ENCODE measurements at regions not wholly inside any gene's neighbourhood (a gene's known extent, or its start where the extent isn't known, plus 50 kb on each side); places are given as distances from the start of the nearest gene placed in this dataset.

DNA sequence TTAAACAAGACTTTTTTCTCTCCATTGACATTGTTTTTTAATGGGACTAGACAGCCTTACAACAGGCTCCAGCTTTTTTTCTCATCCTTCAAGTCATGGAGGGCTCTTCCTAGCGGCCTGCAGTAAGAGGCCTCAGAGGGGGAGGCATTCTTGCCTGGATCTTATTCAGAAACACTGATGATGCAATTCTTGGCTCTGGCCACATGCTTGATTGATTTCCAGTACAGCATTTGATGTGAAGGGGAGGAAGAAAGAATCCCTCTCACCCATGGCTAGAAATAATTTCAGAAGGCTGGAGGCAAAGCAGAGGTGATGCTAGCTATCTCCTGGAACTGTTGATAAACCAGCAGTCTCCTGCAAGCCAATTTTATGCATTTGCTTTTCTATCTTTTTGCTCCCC, 324.8 kb downstream of the PRELID2 start:
- intact Hi-C loops (cut with micrococcal nuclease): no loop called here

DNA sequence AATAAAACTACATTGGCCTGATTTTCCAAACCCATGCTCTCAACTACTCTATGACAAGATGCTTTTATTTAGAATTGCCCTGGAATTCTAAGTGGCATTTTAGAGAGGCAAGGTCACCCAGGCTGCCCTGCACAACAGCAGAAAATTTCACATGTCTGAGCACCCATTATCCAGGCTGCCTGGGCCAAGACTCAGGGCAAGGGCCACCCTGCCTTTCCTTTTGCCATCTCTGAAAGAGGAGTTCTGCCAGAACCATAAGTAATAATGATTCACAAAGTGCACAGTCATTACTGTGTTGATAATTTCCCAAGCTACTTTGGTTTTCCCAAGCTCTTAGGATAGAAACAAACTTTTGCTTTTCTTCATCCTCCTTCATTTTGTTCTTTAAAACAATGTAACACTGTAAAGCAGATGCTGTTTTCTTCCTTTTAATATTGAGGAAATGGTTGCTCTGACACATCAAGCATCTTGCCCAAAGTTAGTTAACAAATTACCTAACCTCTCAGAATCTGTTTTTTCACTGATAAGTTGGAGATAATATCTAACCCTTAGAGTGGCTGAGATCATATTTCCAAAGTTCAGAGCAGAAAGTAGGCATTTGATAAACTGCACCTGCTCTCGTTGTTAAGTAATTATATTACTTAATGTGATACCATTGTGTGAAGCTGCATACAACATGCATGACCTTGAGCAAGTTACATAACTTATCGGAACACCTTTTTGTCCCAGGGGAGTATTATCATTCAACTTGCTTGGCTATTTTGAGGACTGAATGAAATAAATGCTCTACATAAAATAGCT, 325.6 kb downstream of the PRELID2 start:
- intact Hi-C loops (cut with micrococcal nuclease): no loop called here

DNA sequence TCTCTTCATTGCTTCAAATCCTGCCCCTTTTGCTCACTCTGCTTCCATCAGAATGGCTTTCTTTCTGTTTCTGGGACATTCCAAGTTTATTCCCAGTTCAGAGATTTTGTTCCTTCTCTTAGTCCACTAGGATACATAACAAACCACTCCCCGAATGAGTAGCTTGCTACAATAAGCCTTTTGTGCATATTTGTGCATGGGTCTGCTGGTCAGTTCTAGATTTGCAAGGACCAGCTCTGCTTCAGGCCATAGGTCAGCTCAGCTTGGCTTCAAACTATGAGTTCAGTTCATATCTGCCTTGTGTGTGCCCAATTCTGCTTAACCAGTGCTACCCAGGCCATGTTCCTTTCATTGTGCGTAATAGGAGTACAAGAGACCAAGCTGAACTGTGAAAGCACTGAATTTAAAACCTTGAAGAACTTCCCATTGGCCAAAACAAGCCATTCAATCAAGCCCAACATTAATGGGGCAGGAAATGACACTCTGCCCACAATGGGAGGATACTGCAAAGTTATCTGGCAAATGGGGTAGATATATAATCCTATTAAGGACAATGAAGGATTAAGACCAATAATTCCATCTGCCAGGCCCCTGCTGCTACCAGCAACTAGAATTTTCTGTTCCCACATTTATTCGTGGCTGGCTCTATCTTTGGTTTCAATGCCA, 328.8 kb downstream of the PRELID2 start:
- intact Hi-C loops (cut with micrococcal nuclease): no loop called here

DNA sequence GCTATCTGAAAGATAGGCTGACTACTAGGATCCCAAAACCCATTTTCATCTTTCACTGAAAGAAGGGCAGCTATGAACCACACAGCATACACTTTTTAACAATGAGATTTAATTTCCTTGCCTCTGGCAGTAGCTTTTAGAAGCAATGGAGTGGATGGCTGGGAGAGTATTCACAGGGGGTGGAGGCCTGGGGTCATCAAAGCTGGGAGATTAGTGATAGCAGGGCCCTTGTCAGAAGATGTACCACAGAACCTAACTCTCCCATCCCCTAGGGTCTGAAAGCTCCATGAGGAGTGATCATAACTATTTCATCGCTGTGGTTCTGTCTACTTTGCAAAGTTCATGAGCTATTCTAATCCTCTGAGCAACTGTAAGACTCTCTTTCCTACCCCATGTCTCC, 332.2 kb downstream of the PRELID2 start:
- intact Hi-C loops (cut with micrococcal nuclease): no loop called here

DNA sequence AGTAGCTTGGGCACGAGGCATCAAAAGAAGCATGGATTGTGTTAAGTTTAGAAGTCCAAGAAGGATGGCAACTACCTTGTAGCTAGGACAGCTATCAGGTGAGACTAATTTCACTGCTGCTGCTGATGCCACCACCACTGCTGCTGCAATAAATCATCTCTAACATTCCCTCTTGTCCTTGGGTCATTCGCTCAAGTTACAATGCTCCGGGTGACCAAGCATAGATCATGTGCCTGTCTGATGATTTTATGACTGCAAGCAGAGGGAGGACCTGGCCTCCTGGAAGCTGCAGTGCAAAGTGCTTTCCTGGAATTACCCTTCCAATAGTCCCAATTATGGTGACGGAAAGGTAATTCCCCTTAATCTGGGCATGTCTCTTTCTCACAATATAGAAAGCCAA, 334.4 kb downstream of the PRELID2 start:
- intact Hi-C loops (cut with micrococcal nuclease): no loop called here

DNA sequence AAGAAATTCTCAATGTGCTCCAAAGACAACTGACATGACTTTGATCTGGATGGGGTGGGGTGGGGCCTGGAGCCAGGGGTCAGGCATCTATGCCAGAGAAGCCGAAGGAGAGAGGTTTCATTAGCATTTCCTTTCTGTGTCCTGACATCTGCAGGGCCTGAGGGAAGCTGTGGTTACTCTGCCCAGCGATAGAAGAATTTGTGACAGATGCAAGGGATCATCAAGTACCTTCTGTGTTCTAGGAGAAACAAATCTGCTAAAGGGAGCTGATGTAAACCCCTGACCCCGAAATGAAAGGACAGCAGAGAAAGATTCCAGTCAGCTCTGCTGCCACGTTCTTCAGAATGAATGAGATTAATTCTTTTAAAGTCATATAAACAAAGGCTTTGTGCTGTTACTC, 335.7 kb downstream of the PRELID2 start:
- intact Hi-C loops (cut with micrococcal nuclease): no loop called here

DNA sequence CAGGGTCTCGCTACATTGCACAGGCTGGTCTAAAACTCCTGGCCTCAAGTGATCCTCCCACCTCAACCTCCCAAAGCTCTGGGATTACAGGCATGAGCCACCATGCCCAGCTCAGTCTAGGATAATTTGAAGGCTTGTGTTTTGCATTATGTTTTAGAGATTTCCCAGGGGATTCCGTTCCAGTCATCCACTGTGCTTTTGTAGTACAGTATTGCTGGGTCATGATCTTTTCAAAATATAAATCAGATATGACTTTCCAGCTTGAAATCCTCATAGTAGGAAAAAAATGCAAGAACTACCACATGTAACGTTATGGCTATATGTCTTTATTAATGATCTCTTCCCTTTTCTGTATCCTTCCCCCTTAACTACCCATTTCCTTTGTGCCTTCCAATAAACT, 338.1 kb downstream of the PRELID2 start:
- intact Hi-C loops (cut with micrococcal nuclease): no loop called here

DNA sequence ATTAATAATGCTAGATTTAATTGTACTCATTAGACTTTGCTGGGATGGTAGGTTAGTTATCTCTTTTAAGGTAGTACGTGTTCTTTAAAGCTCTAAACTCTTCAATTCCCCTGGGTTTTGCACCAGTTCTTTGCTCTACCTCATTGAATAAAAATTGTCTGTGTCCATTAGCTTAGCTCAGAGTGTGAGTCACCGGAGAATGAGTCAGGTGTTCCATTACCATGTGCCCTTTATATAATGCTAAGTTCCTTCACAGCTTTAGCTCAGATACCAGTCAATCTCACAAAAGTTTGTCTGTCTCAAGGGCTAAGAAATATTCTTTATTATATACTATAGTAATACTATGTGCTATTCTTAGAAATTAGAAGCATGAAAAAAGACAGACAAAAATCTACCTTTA, 339.4 kb downstream of the PRELID2 start:
- intact Hi-C loops (cut with micrococcal nuclease): no loop called here

DNA sequence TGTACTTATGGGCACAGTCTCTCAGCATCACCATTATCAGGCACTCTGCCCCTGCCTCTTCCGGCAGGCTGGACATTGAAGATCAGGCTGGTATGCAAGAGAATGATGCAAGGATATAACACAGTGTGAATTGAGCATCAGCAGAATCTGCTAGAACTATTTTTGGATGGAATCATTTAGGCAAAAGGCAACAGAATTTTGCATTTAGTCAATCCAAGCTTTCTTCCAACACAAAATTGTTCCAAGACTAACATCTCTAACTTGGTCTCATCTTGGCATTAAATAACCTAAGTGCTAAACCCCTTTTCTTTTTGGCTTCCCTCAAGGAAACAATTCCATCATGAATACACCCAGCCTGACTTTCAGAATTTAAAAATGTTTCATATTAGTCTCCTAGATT, 339.9 kb downstream of the PRELID2 start:
- intact Hi-C loops (cut with micrococcal nuclease): no loop called here

DNA sequence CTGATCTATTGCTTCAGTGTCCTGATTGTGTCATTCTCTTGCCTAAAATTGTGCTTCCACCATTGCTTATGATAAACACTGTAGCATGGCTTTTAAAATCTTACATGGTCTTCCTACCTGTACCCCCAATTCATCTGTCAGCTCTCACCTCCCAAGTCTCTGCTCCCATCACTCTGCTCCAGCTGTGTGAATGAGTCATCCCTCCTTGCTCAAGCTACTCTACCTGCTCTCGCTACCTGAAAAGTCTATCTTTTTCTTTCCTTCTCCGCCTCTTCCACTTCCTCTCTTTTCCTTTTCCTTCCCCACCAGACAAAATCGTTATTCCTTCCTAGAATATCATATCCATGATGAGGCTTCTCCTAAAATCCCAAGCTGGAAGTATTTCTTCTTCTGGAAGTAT, 341.7 kb downstream of the PRELID2 start:
- intact Hi-C loops (cut with micrococcal nuclease): no loop called here

DNA sequence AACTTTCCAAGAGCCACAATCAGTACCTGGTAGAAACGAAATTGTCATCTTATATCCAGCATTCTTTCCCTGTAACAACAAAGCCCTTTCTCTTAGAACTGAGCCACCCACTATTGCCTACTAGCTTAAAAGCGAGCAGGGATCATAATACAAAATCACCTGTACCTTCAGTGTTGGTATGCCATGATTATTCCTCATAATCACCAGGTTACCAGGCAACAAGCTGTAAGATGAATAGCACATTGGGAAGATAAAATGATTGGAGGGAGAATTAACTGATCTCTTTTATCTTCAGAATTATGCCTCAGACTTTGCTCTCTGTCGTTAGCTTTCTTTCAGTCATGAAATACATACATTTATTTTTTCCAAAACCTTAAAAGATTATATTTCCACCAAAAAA, 345.6 kb downstream of the PRELID2 start:
- intact Hi-C loops (cut with micrococcal nuclease): no loop called here

DNA sequence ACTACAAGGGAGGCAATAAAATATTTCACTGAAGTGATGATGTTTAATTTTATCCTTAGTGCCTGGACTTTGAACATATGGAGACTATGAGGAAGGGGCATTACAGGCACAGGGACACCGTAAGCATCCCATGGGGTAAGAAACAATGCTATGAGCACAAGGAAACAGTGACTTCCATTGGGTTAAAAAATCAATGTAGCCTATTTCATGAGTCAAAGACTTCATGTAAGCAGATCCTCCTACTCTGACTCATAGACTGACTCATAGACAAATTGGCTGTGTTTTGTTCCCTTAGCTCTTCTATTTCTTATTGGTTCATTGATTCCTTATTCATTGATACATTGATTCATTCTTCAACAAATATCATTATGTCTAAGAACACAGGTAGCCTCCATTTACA, 351.0 kb downstream of the PRELID2 start:
- intact Hi-C loops (cut with micrococcal nuclease): no loop called here

DNA sequence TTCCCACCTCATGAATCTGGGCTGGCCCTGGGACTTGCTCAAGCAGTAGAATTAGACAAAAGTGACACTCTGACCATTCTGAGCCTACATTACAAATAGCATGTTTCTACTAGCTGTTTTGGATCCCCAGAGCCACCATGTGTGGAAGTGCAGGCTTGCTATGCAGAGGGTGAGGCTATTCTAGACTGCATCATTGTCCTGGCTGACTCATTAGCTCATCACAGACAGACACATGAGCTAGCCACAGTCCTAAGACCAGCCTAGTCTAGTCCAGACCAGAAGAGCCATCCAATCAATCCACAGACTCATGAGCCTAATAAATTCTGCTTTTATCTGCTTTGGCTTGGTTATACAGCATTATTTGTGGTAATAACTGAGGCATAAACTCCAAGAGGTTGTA, 351.9 kb downstream of the PRELID2 start:
- intact Hi-C loops (cut with micrococcal nuclease): no loop called here

DNA sequence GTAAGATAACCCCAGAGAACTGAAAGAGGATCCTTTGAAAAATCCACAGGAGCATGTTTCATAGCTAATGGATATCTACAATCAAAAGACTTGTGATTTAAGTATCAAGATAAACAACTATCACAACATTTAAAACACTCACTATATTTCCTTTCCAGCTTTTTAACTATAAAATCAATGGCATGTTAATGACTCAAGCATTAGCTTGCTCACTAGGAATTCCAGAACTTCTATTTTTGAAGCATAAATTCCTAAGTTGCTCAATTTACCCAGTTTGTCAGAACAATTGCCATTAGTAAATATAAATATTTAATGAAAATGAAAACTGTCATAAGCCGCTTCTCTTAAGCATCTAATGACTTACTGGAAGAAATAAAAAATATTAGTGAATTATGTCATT, 355.3 kb downstream of the PRELID2 start:
- intact Hi-C loops (cut with micrococcal nuclease): no loop called here

DNA sequence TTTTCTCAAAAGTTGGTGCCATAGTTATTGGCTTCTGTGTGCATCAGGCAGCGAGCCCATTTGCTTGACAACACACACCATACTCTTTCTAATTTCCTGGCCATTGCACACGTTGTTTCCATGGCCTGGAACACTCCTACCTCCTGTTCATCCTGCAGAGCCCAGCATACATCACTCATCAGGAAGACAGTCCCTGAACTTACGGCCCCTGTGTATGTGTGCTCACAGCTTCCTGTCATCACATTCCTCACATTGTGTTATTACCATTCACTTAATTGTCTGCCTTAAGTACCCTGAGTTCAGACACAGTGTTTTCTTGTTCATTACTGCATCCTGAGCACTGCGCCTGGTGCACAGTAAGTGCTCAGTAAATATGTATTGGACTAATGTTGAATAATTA, 355.9 kb downstream of the PRELID2 start:
- intact Hi-C loops (cut with micrococcal nuclease): no loop called here

DNA sequence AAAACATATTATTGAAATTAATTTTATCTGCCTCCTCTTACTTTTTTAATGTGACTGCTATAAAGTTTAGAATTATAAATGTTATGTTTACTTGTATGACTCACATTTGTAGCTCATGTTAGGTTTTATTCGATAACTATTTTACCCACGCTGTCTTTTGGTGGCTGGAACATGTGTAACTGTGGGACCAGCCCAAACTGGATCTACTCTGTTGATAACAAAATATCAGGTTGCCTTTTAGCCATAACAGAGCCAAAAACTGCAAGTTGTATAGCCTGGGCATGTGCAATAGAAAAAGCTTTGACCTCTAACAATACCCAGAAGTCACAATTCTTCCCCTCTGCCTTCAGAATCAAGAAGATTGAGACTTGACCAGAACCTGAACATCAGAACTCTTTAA, 356.5 kb downstream of the PRELID2 start:
- intact Hi-C loops (cut with micrococcal nuclease): no loop called here

DNA sequence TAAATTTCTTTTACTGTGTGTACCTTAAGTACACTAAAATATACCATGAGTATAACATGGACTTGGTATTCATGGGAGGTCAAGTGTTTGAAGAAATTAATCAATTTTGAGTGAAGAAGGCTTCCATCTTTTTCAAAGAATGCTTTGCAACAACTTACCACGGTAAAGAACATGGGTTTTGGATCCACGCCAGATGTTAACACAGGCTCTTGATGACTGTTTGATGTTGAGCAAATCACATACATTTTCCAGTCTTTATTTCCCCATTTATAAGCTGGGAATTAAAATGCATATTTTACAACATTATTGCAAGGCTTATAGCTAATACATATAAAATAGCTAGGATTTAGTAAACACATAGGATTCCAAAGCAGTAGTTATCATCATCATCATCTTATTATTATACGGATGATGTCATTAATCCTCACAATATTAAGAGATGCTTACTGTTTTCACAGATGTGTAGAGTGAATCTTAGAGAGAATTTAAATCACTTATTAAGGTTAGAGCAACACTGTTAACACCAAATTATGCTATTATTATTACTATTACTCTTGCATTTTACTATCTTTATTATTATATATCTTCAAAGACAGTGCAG, 362.0 kb downstream of the PRELID2 start:
- intact Hi-C loops (cut with micrococcal nuclease): no loop called here

DNA sequence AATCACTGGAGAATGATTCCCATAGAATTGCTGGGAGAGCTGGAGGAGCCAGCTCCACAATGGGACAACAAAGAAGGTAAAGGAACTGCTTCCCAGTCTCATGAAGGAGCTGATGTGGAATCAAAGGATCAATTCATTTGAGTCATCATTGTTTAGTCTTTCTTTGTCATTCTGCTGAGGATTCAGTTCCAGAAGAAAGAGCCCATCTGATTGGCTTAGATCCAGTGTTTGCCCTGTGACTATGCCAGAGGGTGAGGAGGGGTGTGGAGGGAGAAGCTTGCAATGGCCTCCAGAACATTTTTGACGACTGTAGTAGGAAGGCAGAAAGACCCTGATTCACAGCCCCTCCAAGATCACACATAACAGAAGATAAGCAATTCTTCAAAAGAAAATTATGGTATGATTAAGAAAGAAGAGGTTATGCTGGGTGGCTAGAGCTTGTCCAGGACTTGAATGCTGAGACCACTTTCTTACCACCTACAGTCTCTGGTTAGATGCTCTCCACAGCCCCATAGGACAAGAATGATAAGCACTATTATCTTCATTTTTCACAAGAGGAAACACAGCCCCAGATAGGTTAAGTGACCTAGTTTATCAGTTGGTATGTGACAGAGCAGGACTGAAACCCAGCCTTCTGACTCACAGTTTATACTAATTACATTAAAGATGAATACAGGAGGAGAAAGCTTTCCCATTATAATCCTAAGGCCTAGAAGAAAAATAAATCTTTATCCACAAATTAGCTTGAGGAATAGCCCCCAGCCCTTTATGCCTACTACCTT, 363.1 kb downstream of the PRELID2 start:
- intact Hi-C loops (cut with micrococcal nuclease): no loop called here

DNA sequence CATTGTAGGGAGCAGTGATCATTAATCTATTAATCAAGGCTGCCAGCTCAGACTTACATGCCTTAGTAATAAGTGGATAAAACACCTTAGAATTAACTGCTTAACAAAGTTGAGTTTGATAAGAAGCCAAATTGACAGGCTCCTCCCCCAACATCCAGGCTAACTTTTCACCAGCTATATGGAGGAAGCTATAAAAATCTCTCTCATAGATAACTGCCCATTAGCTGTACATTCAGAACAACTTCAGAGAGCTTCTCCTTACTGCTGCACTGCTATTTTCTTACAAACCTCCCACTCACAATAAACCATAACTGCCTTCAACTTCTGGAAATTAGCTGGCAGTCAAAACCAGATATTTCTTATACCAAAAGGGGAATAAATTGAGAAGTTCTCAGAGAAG, 364.1 kb downstream of the PRELID2 start:
- intact Hi-C loops (cut with micrococcal nuclease): no loop called here

DNA sequence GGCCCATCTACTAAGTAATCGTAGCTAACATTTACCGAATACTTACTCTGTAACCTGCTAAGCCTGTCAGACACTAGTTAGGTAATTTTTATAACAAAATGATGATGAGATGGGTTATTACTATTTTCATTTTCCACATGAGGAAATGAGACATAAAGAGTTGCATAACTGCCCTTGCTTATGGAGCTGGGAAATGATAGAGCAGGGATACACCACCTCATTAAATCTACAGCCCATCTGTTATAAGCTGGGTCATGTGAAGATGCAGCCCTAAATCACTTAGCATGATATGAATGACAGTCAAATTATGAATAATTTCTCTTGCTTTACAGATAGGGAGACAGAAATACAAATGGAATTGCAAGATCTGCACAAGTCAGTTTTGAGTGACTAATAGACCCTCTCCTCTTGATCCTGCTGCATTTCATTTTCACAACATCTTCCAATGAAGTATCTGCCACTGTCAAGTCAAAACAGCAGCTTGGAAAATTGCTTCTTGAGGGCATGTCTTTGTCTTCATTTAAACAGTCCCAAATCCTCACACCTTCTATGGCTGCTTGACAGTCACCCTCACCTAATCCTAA, 364.7 kb downstream of the PRELID2 start:
- intact Hi-C loops (cut with micrococcal nuclease): no loop called here

DNA sequence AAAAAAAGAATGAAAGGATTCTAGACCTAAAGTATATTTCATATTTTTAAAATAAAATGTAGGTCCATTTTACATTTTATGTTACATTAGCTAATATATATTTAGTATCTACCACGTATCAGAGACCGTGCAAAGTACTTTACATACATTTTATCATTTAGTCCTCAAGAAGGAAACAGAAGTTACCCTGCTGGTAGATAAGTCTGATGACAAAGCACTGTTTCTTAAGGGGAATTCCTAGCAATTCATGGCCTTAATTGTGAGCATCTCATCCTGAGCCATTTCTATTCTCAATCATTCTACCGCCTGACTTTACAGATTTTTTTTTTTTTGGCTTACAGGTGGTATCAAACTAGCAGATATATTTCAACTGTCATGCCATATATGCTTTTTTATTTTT, 367.7 kb downstream of the PRELID2 start:
- intact Hi-C loops (cut with micrococcal nuclease): no loop called here

DNA sequence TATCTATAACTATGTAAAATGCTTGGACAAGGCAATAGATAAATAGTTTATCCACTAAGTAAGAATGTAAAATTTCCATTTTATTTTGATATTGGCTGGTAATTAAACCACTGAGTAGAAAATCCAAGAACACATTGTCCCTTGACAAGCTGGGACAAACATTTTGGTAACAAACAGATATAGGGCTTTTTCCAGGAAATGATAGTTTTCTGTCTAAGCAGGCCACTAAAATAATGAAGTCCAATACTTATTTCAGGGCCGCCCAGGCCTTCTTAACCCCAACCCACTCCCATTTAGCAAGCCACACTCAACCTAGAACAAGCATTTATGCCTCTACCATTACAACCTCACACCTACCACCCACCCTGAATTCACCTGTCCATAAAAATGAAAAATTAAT, 368.6 kb downstream of the PRELID2 start:
- intact Hi-C loops (cut with micrococcal nuclease): no loop called here
